Sigmoid colon (tissue), 4 donors: ENCODE measurements at regions not wholly inside any gene's neighbourhood (a gene's known extent, or its start where the extent isn't known, plus 50 kb on each side); places are given as distances from the start of the nearest gene placed in this dataset.
"Not testable (repeated sequence)": the region's sequence is repeated elsewhere in the genome, so short reads cannot be mapped to it uniquely, and the experiment has no call there.

Experiments
- POLR2A ChIP-seq, 2 donors: fragments of 450-650 bp; IDR thresholded peaks; one replicate each; pipeline ENCODE4 v1.6.1; 2016; ENCODE audit warnings: antibody characterized with exemption in 2 of 2, mild to moderate bottlenecking in 2 of 2, moderate library complexity in 2 of 2
- POLR2AphosphoS5 ChIP-seq, 4 donors: sonication (generic); formaldehyde crosslinking; IDR thresholded peaks; one replicate each; pipeline ENCODE4 v1.6.1; 2017; ENCODE audit warnings: antibody characterized with exemption in 4 of 4

DNA sequence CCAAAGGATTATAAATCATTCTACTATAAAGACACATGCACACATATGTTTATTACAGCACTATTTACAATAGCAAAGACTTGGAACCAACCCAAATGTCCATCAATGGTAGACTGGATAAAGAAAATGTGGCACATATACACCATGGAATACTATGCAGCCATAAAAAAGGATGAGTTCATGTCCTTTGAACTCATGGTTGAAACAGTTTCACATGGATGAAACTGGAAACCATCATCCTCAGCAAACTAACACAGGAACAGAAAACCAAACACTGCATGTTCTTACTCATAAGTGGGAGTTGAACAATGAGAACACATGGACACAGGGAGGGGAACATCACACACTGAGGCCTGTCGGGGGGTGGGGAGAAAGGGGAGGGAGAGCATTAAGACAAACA, 116.2 kb upstream of the FOXB1 start:
- not testable (repeated sequence) for TF ChIP-seq POLR2A, POLR2AphosphoS5 (IDR thresholded peaks at IDR 0.05)
